Upper lobe of left lung (tissue), 4 donors: ENCODE measurements at regions not wholly inside any gene's neighbourhood (a gene's known extent, or its start where the extent isn't known, plus 50 kb on each side); places are given as distances from the start of the nearest gene placed in this dataset.
"Not testable (repeated sequence)": the region's sequence is repeated elsewhere in the genome, so short reads cannot be mapped to it uniquely, and the experiment has no call there.

ENCODE experiments used
- CTCF ChIP-seq, 6 experiments: fragments of 450-650 bp in 4 of 6; fragments of 200-600 bp in 2 of 6; sonication (generic) in 2 of 6; IDR thresholded peaks; one replicate each; pipeline ENCODE4 v1.5.1; 2016 to 2019; ENCODE audit warnings: antibody characterized with exemption in 6 of 6
- EP300 ChIP-seq, 4 donors: sonication (generic); formaldehyde crosslinking; IDR thresholded peaks; one replicate each; pipeline ENCODE4 v1.5.1; 2017; ENCODE audit warnings: antibody characterized with exemption in 4 of 4, control low read depth in 2 of 4
- POLR2A ChIP-seq, 4 donors: fragments of 450-650 bp; IDR thresholded peaks; one replicate each; pipeline ENCODE4 v1.5.1; 2016 to 2017; ENCODE audit warnings: antibody characterized with exemption in 4 of 4, mild to moderate bottlenecking in 2 of 4

- not testable (repeated sequence) for TF ChIP-seq CTCF, POLR2A, EP300 (IDR thresholded peaks at IDR 0.05)
Observed at GRCh38 chr2:111420074-111420473, 299.4 kb downstream of the BCL2L11 start.
